Neural cell (in vitro differentiated cells): ENCODE measurements at regions not wholly inside any gene's neighbourhood (a gene's known extent, or its start where the extent isn't known, plus 50 kb on each side); places are given as distances from the start of the nearest gene placed in this dataset.
A peak's percentile ranks its signal among the peaks of the same experiment; 100 is the strongest.

Experiments
- TAF1 ChIP-seq: IDR thresholded peaks from 2 replicates; pipeline ENCODE4 v1.6.1; 2012; ENCODE audit warnings: low read depth
- TF ChIP-seq, protein P1 (sequence below): fragments of 450-650 bp; IDR thresholded peaks from 2 replicates; pipeline ENCODE4 v1.5.1; 2014; ENCODE audit warnings: antibody characterized with exemption, mild to moderate bottlenecking, moderate library complexity; ENCODE audit not compliant: poor library complexity, severe bottlenecking

DNA sequence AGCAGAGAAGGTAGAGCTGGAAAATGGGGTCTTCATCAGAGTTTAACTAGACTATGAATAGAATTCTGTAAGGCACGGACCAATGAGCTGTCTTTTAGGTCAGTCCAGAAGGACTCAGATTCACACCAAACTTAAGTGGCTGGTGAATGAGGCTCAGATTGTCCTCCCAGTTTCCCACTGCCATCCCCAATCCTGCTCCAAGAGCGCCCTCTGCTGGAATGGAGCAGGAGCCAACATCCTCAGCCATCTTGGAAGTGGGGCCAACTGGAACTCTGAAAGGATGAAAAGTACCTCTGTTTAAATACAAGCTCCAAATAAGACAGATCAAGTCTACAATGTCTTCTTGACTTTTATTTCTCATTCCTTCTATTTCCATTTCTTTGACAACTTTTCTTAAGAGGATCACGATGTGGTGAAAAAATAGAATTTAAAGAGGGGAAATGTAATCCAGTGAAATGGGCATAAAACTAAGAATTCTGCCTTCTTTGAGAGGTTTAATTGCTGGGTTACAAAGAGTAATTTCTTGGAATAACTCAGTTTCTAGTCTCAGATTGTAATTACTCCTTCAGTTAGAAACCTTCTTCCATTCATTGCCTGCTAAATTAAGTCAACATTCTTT lies 217.1 kb upstream of the TPRG1 start:
- TF ChIP-seq, protein P1, sequence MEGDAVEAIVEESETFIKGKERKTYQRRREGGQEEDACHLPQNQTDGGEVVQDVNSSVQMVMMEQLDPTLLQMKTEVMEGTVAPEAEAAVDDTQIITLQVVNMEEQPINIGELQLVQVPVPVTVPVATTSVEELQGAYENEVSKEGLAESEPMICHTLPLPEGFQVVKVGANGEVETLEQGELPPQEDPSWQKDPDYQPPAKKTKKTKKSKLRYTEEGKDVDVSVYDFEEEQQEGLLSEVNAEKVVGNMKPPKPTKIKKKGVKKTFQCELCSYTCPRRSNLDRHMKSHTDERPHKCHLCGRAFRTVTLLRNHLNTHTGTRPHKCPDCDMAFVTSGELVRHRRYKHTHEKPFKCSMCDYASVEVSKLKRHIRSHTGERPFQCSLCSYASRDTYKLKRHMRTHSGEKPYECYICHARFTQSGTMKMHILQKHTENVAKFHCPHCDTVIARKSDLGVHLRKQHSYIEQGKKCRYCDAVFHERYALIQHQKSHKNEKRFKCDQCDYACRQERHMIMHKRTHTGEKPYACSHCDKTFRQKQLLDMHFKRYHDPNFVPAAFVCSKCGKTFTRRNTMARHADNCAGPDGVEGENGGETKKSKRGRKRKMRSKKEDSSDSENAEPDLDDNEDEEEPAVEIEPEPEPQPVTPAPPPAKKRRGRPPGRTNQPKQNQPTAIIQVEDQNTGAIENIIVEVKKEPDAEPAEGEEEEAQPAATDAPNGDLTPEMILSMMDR = peak; percentile 89
- TF ChIP-seq TAF1 = no peak
